H1 (cell line): ENCODE measurements at regions not wholly inside any gene's neighbourhood (a gene's known extent, or its start where the extent isn't known, plus 50 kb on each side); places are given as distances from the start of the nearest gene placed in this dataset.

Experiments
- CTCF ChIA-PET: fragments of 300-600 bp; sonication (Branson Sonifier 250); formaldehyde crosslinking; loops from one replicate; lab custom pipeline; 2021; ENCODE audit not compliant: partially characterized antibody; lab: Charles Lee
- POLR2A ChIA-PET: fragments of 300-600 bp; sonication (Branson Sonifier 250); formaldehyde crosslinking; loops from one replicate; lab custom pipeline; 2021; ENCODE audit warnings: inconsistent platforms; ENCODE audit not compliant: partially characterized antibody; lab: Charles Lee
- DNase-seq, 2 experiments: peaks; one replicate each; pipeline versions ENCODE4 v3.0.0 to v3.0.0-alpha.2; 2010 to 2022; ENCODE audit warnings: low spot score in 2 of 2, low read depth in 1 of 2, mixed read lengths in 1 of 2
- FAIRE-seq: peaks from 2 replicates; lab custom pipeline; 2011; peaks lifted over from hg19 to GRCh38; lab: Jason Lieb, UNC
- H2AFZ ChIP-seq: 2 replicates; pipeline ENCODE4 v1.8.1; 2012; ENCODE audit warnings: low read length, inconsistent platforms
- H2AK5ac ChIP-seq: 2 replicates; pipeline ENCODE4 v1.6.1; 2013; ENCODE audit warnings: low read depth, low read length
- H2BK120ac ChIP-seq: replicated peaks from 2 replicates; pipeline ENCODE3; 2013; ENCODE audit warnings: low read depth, low read length, inconsistent platforms
- H2BK12ac ChIP-seq: 2 replicates; pipeline ENCODE4 v1.6.1; 2013; ENCODE audit warnings: low read depth, low read length
- H2BK15ac ChIP-seq: 2 replicates; pipeline ENCODE4 v1.6.1; 2013; ENCODE audit warnings: low read length
- H2BK20ac ChIP-seq: 2 replicates; pipeline ENCODE4 v1.6.1; 2013; ENCODE audit warnings: low read length
- H2BK5ac ChIP-seq: 2 replicates; pipeline ENCODE4 v1.6.1; 2013; ENCODE audit warnings: low read depth, low read length
- H3K14ac ChIP-seq: 2 replicates; pipeline ENCODE4 v1.6.1; 2013; ENCODE audit warnings: inconsistent platforms; ENCODE audit not compliant: insufficient read length
- H3K18ac ChIP-seq: 2 replicates; pipeline ENCODE4 v1.6.1; 2013; ENCODE audit warnings: low read length; ENCODE audit errors: extremely low read depth
- H3K23ac ChIP-seq: 2 replicates; pipeline ENCODE4 v1.6.1; 2013; ENCODE audit warnings: inconsistent platforms; ENCODE audit not compliant: insufficient read length
- H3K23me2 ChIP-seq: 2 replicates; pipeline ENCODE4 v1.6.1; 2013; ENCODE audit warnings: low read depth, low read length
- H3K27ac ChIP-seq: 2 replicates; pipeline ENCODE4 v1.6.1; 2011; ENCODE audit warnings: low read depth, low read length, inconsistent platforms
- H3K27me3 ChIP-seq, 4 experiments: replicated peaks in 1 of 4; 1 replicate in 1 of 4; 2 replicates in 3 of 4; pipeline versions ENCODE4 v1.6.1 to v1.8.1; 2011 to 2013; ENCODE audit warnings: low read length in 3 of 4, mild to moderate bottlenecking in 3 of 4, inconsistent platforms in 2 of 4, mixed read lengths in 2 of 4, moderate library complexity in 1 of 4; ENCODE audit not compliant: control insufficient read depth in 3 of 4, insufficient read depth in 3 of 4; ENCODE audit errors: extremely low read depth in 1 of 4
- H3K36me3 ChIP-seq, 4 experiments: 2 replicates each; pipeline versions ENCODE4 v1.6.1 to v1.8.1; 2011 to 2013; ENCODE audit warnings: mild to moderate bottlenecking in 4 of 4, low read length in 3 of 4, moderate library complexity in 2 of 4, control low read depth in 1 of 4, inconsistent platforms in 1 of 4; ENCODE audit not compliant: insufficient read depth in 4 of 4, control insufficient read depth in 2 of 4
- H3K4ac ChIP-seq: replicated peaks from 2 replicates; pipeline ENCODE3; 2013; ENCODE audit warnings: low read length, low read depth, mixed read lengths, inconsistent platforms; ENCODE audit not compliant: insufficient read length
- H3K4me1 ChIP-seq, 4 experiments: replicated peaks in 1 of 4; 1 replicate in 1 of 4; 2 replicates in 3 of 4; pipeline versions ENCODE4 v1.6.1 to v1.8.1; 2011 to 2013; ENCODE audit warnings: low read length in 3 of 4, inconsistent platforms in 2 of 4, mixed read lengths in 1 of 4; ENCODE audit not compliant: insufficient read depth in 4 of 4, control insufficient read depth in 3 of 4
- H3K4me2 ChIP-seq, 2 experiments: 2 replicates each; pipeline versions ENCODE4 v1.6.1 to v1.8.1; 2011 to 2013; ENCODE audit warnings: low read depth in 2 of 2, low read length in 2 of 2, control low read depth in 1 of 2, inconsistent platforms in 1 of 2, mild to moderate bottlenecking in 1 of 2; ENCODE audit not compliant: insufficient read depth in 1 of 2
- H3K4me3 ChIP-seq, 4 experiments: fragments of 200-600, 300-600 bp in 1 of 4; sonication (generic), shearing (Covaris generic), sonication (Bioruptor Twin) in 1 of 4; 2 replicates each; pipeline versions ENCODE4 v1.5.1 to v1.8.1; 2011 to 2016; ENCODE audit warnings: low read length in 4 of 4, low read depth in 3 of 4, control low read depth in 2 of 4, inconsistent platforms in 2 of 4, mild to moderate bottlenecking in 2 of 4, mixed read lengths in 1 of 4, moderate library complexity in 1 of 4; ENCODE audit not compliant: insufficient read depth in 2 of 4; ENCODE audit errors: extremely low read depth in 1 of 4
- H3K56ac ChIP-seq: replicated peaks from 2 replicates; pipeline ENCODE3; 2013; ENCODE audit warnings: low read depth, mild to moderate bottlenecking, mixed read lengths, low read length, inconsistent platforms; ENCODE audit not compliant: insufficient read length
- H3K79me1 ChIP-seq: 2 replicates; pipeline ENCODE4 v1.6.1; 2013; ENCODE audit warnings: low read depth, low read length, control low read depth
- H3K79me2 ChIP-seq, 2 experiments: 2 replicates each; pipeline versions ENCODE4 v1.6.1 to v1.8.1; 2012 to 2013; ENCODE audit warnings: low read length in 2 of 2, mild to moderate bottlenecking in 2 of 2, inconsistent platforms in 1 of 2; ENCODE audit not compliant: insufficient read depth in 2 of 2, control insufficient read depth in 1 of 2
- H3K9ac ChIP-seq, 4 experiments: replicated peaks in 1 of 4; 1 replicate in 1 of 4; 2 replicates in 3 of 4; pipeline versions ENCODE4 v1.6.1 to v1.8.1; 2011 to 2013; ENCODE audit warnings: low read depth in 3 of 4, low read length in 3 of 4, control low read depth in 2 of 4, mild to moderate bottlenecking in 2 of 4, moderate library complexity in 2 of 4, inconsistent platforms in 1 of 4; ENCODE audit errors: extremely low read depth in 1 of 4
- H3K9me3 ChIP-seq, 2 experiments: 2 replicates each; pipeline versions ENCODE4 v1.6.1 to v1.8.1; 2012 to 2013; ENCODE audit warnings: mild to moderate bottlenecking in 2 of 2, moderate library complexity in 2 of 2, control low read depth in 1 of 2, inconsistent platforms in 1 of 2, low read depth in 1 of 2, low read length in 1 of 2, mixed read lengths in 1 of 2; ENCODE audit not compliant: insufficient read depth in 2 of 2
- H4K20me1 ChIP-seq, 2 experiments: replicated peaks in 1 of 2; 2 replicates each; pipeline versions ENCODE3 to v1.8.1; 2011 to 2013; ENCODE audit warnings: inconsistent platforms in 2 of 2, low read length in 2 of 2, mild to moderate bottlenecking in 1 of 2; ENCODE audit not compliant: insufficient read depth in 2 of 2, control insufficient read depth in 1 of 2
- H4K5ac ChIP-seq: 2 replicates; pipeline ENCODE4 v1.6.1; 2013; ENCODE audit warnings: low read length, low read depth, mixed read lengths, inconsistent platforms; ENCODE audit not compliant: insufficient read length
- H4K8ac ChIP-seq: 2 replicates; pipeline ENCODE4 v1.8.0; 2013; ENCODE audit warnings: mild to moderate bottlenecking, moderate library complexity, low read length, inconsistent platforms; ENCODE audit not compliant: insufficient read depth; ENCODE audit errors: extremely low read depth
- H4K91ac ChIP-seq: replicated peaks from 2 replicates; pipeline ENCODE3; 2013; ENCODE audit warnings: low read length, mixed read lengths, inconsistent platforms; ENCODE audit not compliant: insufficient read length
- CREB1 ChIP-seq: IDR thresholded peaks from 2 replicates; pipeline ENCODE4 v1.6.1; 2012; ENCODE audit warnings: inconsistent platforms
- EGR1 ChIP-seq: IDR thresholded peaks from 2 replicates; pipeline ENCODE4 v1.6.1; 2011; ENCODE audit warnings: low read depth, low read length, borderline replicate concordance
- HDAC2 ChIP-seq, 2 experiments: fragments of 300-600 bp in 1 of 2; sonication (generic) in 1 of 2; IDR thresholded peaks; 2 replicates each; pipeline ENCODE4 v1.6.1; 2011 to 2012; ENCODE audit warnings: low read depth in 2 of 2, low read length in 2 of 2, mild to moderate bottlenecking in 2 of 2, moderate library complexity in 2 of 2, borderline replicate concordance in 1 of 2, inconsistent platforms in 1 of 2
- KDM5A ChIP-seq: fragments of 200-600 bp; IDR thresholded peaks from 2 replicates; pipeline ENCODE4 v1.7.1; 2012; ENCODE audit warnings: mild to moderate bottlenecking, low read length, inconsistent platforms, mixed read lengths
- MAFK ChIP-seq: IDR thresholded peaks from 2 replicates; pipeline ENCODE4 v1.6.1; 2012; ENCODE audit warnings: low read depth, mild to moderate bottlenecking, improper control_type of control experiment, low read length
- PHF8 ChIP-seq: fragments of 200-600 bp; sonication (generic); conservative IDR thresholded peaks from 2 replicates; pipeline ENCODE4 v1.7.1; 2012; ENCODE audit warnings: low read depth, mild to moderate bottlenecking, inconsistent platforms, low read length, moderate library complexity
- POLR2AphosphoS5 ChIP-seq: IDR thresholded peaks from 2 replicates; pipeline ENCODE4 v1.6.1; 2011; ENCODE audit warnings: low read depth, low read length
- POU5F1 ChIP-seq: IDR thresholded peaks from 2 replicates; pipeline ENCODE4 v1.6.1; 2011; ENCODE audit warnings: low read depth, mild to moderate bottlenecking, low read length, moderate library complexity
- RAD21 ChIP-seq, 2 experiments: IDR thresholded peaks in 1 of 2; conservative IDR thresholded peaks in 1 of 2; 2 replicates each; pipeline ENCODE4 v1.6.1; 2011; ENCODE audit warnings: low read depth in 2 of 2, low read length in 2 of 2, improper control_type of control experiment in 1 of 2, inconsistent platforms in 1 of 2, mild to moderate bottlenecking in 1 of 2, moderate library complexity in 1 of 2
- TAF7 ChIP-seq: optimal IDR thresholded peaks from 2 replicates; pipeline ENCODE3; 2011; ENCODE audit warnings: low read depth, mild to moderate bottlenecking, inconsistent platforms, low read length, moderate library complexity, borderline replicate concordance
- ZNF274 ChIP-seq: IDR thresholded peaks from 2 replicates; pipeline ENCODE4 v1.7.0; 2012; ENCODE audit warnings: low read length, borderline replicate concordance; ENCODE audit errors: extremely low read depth
- WGBS, 2 experiments: shearing (Covaris generic) in 1 of 2; methylation state at CpG; one replicate each; pipeline versions ENCODE4 v1.1.6 to v1.1.7; 2013 to 2015; ENCODE audit warnings: low lambda C conversion rate in 2 of 2, mixed read lengths in 2 of 2, inconsistent platforms in 1 of 2, low coverage in 1 of 2, missing lambda C conversion rate in 1 of 2; ENCODE audit not compliant: insufficient replicate concordance in 2 of 2, insufficient coverage in 1 of 2, insufficient read length in 1 of 2; ENCODE audit errors: extremely low coverage in 1 of 2, missing lambda C conversion rate in 1 of 2; 5-methylcytosine and 5-hydroxymethylcytosine counted together
- TF ChIP-seq, protein P1 (sequence below), 3 experiments: IDR thresholded peaks; 1 replicate in 2 of 3; 2 replicates in 1 of 3; pipeline versions ENCODE4 v1.5.1 to v1.6.1; 2011; ENCODE audit warnings: low read length in 3 of 3, mild to moderate bottlenecking in 3 of 3, inconsistent platforms in 2 of 3, low read depth in 1 of 3, moderate library complexity in 1 of 3; ENCODE audit not compliant: insufficient read depth in 1 of 3; ENCODE audit errors: control extremely low read depth in 1 of 3

DNA sequence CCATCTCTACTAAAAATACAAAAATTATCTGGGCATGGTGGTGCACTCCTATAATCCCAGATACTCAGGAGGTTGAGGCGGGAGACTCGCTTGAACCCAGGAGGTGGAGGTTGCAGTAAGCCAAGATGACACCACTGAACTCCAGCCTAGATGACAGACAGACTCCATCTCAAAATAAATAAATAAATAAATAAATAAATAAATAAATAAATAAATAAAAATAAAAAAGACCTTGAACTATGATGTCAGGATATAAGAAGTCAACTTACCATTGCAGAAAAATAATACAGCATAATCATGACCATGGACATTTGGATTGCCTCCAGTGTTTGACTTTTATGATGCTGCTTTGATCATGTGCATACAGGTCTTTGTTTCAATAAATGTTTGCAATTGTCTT, 484.3 kb upstream of the ROBO1 start:
- Histone ChIP-seq H2AK5ac (no peak overlapping the region), H3K36me3 (no peaks in the 10 kb centered on the region), H3K27me3 (no peaks in the 10 kb centered on the region), H3K56ac (no peak overlapping the region), H3K79me2 (no peaks in the 10 kb centered on the region), H3K4me2 (no peak overlapping the region), H2BK120ac (no peak overlapping the region), H3K79me1 (no peaks in the 10 kb centered on the region), H3K4ac (no peak overlapping the region), H3K4me1 (no peaks in the 10 kb centered on the region), H2BK12ac (no peak overlapping the region), H3K9me3 (no peaks in the 10 kb centered on the region), H2AFZ (no peak overlapping the region), H4K20me1 (no peaks in the 10 kb centered on the region), H4K91ac (no peak overlapping the region), H3K23me2 (no peaks in the 10 kb centered on the region), H3K23ac (no peak overlapping the region), H2BK15ac (no peak overlapping the region), H3K9ac (no peak overlapping the region), H3K14ac (no peak overlapping the region), H3K18ac (no peak overlapping the region), H3K27ac (no peak overlapping the region), H4K8ac (no peak overlapping the region), H4K5ac (no peak overlapping the region), H2BK5ac (no peak overlapping the region), H2BK20ac (no peak overlapping the region), H3K4me3 (no peak overlapping the region)
- DNase-seq (no peak), FAIRE-seq (no peak)
- 94% methylated on average over 2 of the region's 2 CpGs; no CpG with 5 or more reads in 1 of the 2 experiments for WGBS, 2 experiments
- POLR2A ChIA-PET = no interaction called here
- CTCF ChIA-PET = interaction anchor here (1.1 kb wide), 1 partner anchor 9 kb away, joined by 3 read pairs; no protein-coding TSS in a partner anchor
- TF ChIP-seq, protein P1, sequence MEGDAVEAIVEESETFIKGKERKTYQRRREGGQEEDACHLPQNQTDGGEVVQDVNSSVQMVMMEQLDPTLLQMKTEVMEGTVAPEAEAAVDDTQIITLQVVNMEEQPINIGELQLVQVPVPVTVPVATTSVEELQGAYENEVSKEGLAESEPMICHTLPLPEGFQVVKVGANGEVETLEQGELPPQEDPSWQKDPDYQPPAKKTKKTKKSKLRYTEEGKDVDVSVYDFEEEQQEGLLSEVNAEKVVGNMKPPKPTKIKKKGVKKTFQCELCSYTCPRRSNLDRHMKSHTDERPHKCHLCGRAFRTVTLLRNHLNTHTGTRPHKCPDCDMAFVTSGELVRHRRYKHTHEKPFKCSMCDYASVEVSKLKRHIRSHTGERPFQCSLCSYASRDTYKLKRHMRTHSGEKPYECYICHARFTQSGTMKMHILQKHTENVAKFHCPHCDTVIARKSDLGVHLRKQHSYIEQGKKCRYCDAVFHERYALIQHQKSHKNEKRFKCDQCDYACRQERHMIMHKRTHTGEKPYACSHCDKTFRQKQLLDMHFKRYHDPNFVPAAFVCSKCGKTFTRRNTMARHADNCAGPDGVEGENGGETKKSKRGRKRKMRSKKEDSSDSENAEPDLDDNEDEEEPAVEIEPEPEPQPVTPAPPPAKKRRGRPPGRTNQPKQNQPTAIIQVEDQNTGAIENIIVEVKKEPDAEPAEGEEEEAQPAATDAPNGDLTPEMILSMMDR (IDR thresholded peaks at IDR 0.05; ENCODE audit: control extremely low read depth in 1 of 3, insufficient read depth in 1 of 3, low read depth in 1 of 3, low read length in 3 of 3) = no peak
- no peak for TF ChIP-seq TAF7
- no peak for TF ChIP-seq RAD21 (IDR thresholded peaks at IDR 0.05 in 1 of 2, conservative IDR thresholded peaks at IDR 0.05 in 1 of 2; ENCODE audit: low read depth in 2 of 2, low read length in 2 of 2)
- TF ChIP-seq CREB1 = no peak
- TF ChIP-seq MAFK = no peak
- no peak for TF ChIP-seq ZNF274
- no peak for TF ChIP-seq POU5F1
- no peak for TF ChIP-seq PHF8
- TF ChIP-seq KDM5A = no peak
- TF ChIP-seq HDAC2 (IDR thresholded peaks at IDR 0.05; ENCODE audit: borderline replicate concordance in 1 of 2, low read depth in 2 of 2, low read length in 2 of 2) = no peak
- no peak for TF ChIP-seq EGR1
- no peak for TF ChIP-seq POLR2AphosphoS5
